Fibroblast of lung (primary cell): ENCODE measurements at regions not wholly inside any gene's neighbourhood (a gene's known extent, or its start where the extent isn't known, plus 50 kb on each side); places are given as distances from the start of the nearest gene placed in this dataset.
A peak's percentile ranks its signal among the peaks of the same experiment; 100 is the strongest.

ENCODE experiments used
- DNase-seq, 2 donors: peaks; one replicate each; pipeline versions ENCODE4 v3.0.0 to v3.0.0-alpha.2; 2010; ENCODE audit warnings: low read depth in 2 of 2
- H2AFZ ChIP-seq: 2 replicates; pipeline ENCODE4 v1.5.1; 2012; ENCODE audit warnings: low read length, control low read depth, inconsistent platforms
- H3K27ac ChIP-seq: 2 replicates; pipeline ENCODE4 v1.5.1; 2011; ENCODE audit warnings: low read length, control low read depth; ENCODE audit not compliant: insufficient read depth
- H3K27me3 ChIP-seq: 2 replicates; pipeline ENCODE4 v1.5.1; 2011; ENCODE audit warnings: mild to moderate bottlenecking, low read length; ENCODE audit not compliant: control insufficient read depth, insufficient read depth
- H3K36me3 ChIP-seq: 2 replicates; pipeline ENCODE4 v1.5.1; 2011; ENCODE audit warnings: low read length; ENCODE audit not compliant: control insufficient read depth, insufficient read depth
- H3K4me1 ChIP-seq: 2 replicates; pipeline ENCODE4 v1.5.1; 2011; ENCODE audit warnings: low read length; ENCODE audit not compliant: control insufficient read depth, insufficient read depth; ENCODE audit errors: extremely low read depth
- H3K4me2 ChIP-seq: 2 replicates; pipeline ENCODE4 v1.5.1; 2011; ENCODE audit warnings: low read length, control low read depth; ENCODE audit not compliant: insufficient read depth; ENCODE audit errors: extremely low read depth
- H3K4me3 ChIP-seq, 4 experiments: fragments of 200-600 bp in 1 of 4; sonication (generic) in 1 of 4; replicated peaks in 1 of 4; 2 replicates each; pipeline ENCODE4 v1.5.1; 2011 to 2016; ENCODE audit warnings: low read length in 4 of 4, low read depth in 3 of 4, mild to moderate bottlenecking in 3 of 4, control low read depth in 2 of 4, inconsistent platforms in 1 of 4, mixed read lengths in 1 of 4; ENCODE audit not compliant: insufficient read depth in 1 of 4; ENCODE audit errors: control extremely low read depth in 1 of 4
- H3K79me2 ChIP-seq: 2 replicates; pipeline ENCODE4 v1.5.1; 2012; ENCODE audit warnings: mild to moderate bottlenecking, low read length, inconsistent platforms; ENCODE audit not compliant: control insufficient read depth, insufficient read depth
- H3K9ac ChIP-seq: 2 replicates; pipeline ENCODE4 v1.5.1; 2011; ENCODE audit warnings: mild to moderate bottlenecking, low read length, control low read depth; ENCODE audit not compliant: insufficient read depth
- H3K9me3 ChIP-seq: 2 replicates; pipeline ENCODE4 v1.5.1; 2012; ENCODE audit warnings: low read depth, low read length; ENCODE audit not compliant: control insufficient read depth, insufficient read depth
- H4K20me1 ChIP-seq: 2 replicates; pipeline ENCODE4 v1.5.1; 2011; ENCODE audit warnings: low read length; ENCODE audit not compliant: control insufficient read depth, insufficient read depth; ENCODE audit errors: extremely low read depth
- CTCF ChIP-seq, 2 donors: IDR thresholded peaks in 1 of 2; conservative IDR thresholded peaks in 1 of 2; 1 replicate in 1 of 2; 2 replicates in 1 of 2; pipeline ENCODE4 v1.5.1; 2011 to 2012; ENCODE audit warnings: low read length in 2 of 2, control low read depth in 1 of 2, inconsistent platforms in 1 of 2, low read depth in 1 of 2, mild to moderate bottlenecking in 1 of 2
- EZH2 ChIP-seq: IDR thresholded peaks from 2 replicates; pipeline ENCODE4 v1.5.1; 2012; ENCODE audit warnings: low read length, control low read depth, mild to moderate bottlenecking; ENCODE audit errors: missing control alignments

DNA sequence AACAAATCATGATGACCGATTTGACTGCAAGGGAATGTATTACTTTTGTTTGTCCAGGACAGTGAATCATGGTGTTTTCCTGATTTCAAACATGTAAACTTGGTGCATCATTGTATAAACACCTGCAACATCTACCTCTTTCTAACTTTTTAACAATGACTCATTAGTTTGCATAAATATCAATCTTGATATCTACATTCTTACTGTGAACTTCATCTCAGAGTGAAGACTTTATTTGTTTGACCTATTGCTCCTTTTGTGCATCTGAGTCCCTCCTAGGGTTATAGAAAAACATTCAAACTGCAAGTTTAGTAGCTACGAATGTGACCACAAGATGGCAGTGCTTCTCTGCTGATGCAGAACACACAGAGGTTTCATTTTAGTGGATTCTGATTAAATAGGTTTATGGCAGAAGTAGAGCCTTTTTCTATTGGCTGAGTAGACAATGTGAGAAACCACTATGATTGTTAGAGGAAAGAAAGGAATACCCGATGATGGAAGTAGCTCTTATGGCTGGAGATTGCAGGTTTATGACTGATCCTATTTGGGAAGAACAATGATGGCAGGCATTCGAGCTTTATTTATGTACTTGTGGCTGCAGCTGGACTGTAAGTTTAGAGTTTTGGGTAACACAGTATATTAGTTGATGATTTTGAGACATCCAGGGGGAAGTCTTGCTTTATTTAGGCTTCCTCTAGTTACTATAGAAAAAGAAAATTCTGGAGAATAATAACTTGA lies 244.2 kb upstream of the OR4E1 start:
- H3K36me3 ChIP-seq: no peaks in the 10 kb centered on the region
- TF ChIP-seq EZH2 (no peak), CTCF (conservative IDR thresholded peaks at IDR 0.05 in 1 of 2, IDR thresholded peaks at IDR 0.05 in 1 of 2; ENCODE audit: low read depth in 1 of 2, low read length in 2 of 2) (peak; percentile 73 to 84)
- no peaks in the 10 kb centered on the region for H4K20me1 ChIP-seq
- H3K4me2 ChIP-seq: peak overlapping the region; percentile 64
- no peaks in the 10 kb centered on the region for H3K79me2 ChIP-seq
- no peak overlapping the region for H3K27ac ChIP-seq
- H3K27me3 ChIP-seq: no peaks in the 10 kb centered on the region
- H3K4me1 ChIP-seq: no peaks in the 10 kb centered on the region
- DNase-seq: peak; percentile 21 to 58
- no peaks in the 10 kb centered on the region for H3K9me3 ChIP-seq
- peak overlapping the region in 1 of 4 experiments; percentile 20 for H3K4me3 ChIP-seq
- H3K9ac ChIP-seq: no peak overlapping the region
- peak overlapping the region; percentile 57 for H2AFZ ChIP-seq

- Histone ChIP-seq H2AFZ (no peak overlapping the region), H3K79me2 (no peaks in the 10 kb centered on the region), H3K27me3 (no peaks in the 10 kb centered on the region), H3K27ac (no peak overlapping the region), H3K4me1 (no peaks in the 10 kb centered on the region), H3K9me3 (no peaks in the 10 kb centered on the region), H4K20me1 (no peaks in the 10 kb centered on the region), H3K9ac (no peak overlapping the region), H3K4me2 (no peak overlapping the region), H3K4me3 (no peak overlapping the region), H3K36me3 (no peaks in the 10 kb centered on the region)
- peak in 1 of 2 donors; percentile 11 for DNase-seq
- no peak for TF ChIP-seq EZH2
- TF ChIP-seq CTCF (conservative IDR thresholded peaks at IDR 0.05 in 1 of 2, IDR thresholded peaks at IDR 0.05 in 1 of 2; ENCODE audit: low read depth in 1 of 2, low read length in 2 of 2): no peak
These were observed 242.2 kb upstream of the OR4E1 start for GRCh38 chr14:21915826-21916225.

DNA sequence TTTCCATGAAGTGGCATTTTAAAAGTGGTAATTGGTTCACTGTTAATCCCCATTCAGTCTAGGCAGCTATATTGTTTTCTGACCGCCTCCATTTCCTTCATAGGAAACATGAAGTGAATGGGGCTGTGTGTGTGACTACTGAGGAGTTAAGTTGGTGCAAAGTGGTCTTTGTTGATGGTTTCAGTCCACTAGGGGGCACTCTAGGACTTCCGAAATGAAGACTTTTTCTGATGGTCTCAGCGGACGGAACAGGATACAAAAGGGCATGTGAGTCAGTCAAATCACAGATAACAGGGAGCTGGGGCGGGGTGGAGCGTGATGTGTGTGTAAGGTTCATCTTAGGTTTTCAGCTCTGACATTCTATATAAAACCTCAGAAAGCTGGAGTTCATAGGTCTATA lies 240.1 kb upstream of the OR4E1 start:
- no peaks in the 10 kb centered on the region for H3K9me3 ChIP-seq
- H2AFZ ChIP-seq: no peak overlapping the region
- no peaks in the 10 kb centered on the region for H3K36me3 ChIP-seq
- H3K27me3 ChIP-seq: no peaks in the 10 kb centered on the region
- no peaks in the 10 kb centered on the region for H3K4me1 ChIP-seq
- no peak overlapping the region for H3K27ac ChIP-seq
- TF ChIP-seq CTCF (conservative IDR thresholded peaks at IDR 0.05 in 1 of 2, IDR thresholded peaks at IDR 0.05 in 1 of 2; ENCODE audit: low read depth in 1 of 2, low read length in 2 of 2) (peak; percentile 46 to 57), EZH2 (no peak)
- no peak overlapping the region for H3K9ac ChIP-seq
- DNase-seq: peak; percentile 15 to 65
- H3K79me2 ChIP-seq: no peaks in the 10 kb centered on the region
- H3K4me3 ChIP-seq: no peak overlapping the region
- no peak overlapping the region for H3K4me2 ChIP-seq
- no peaks in the 10 kb centered on the region for H4K20me1 ChIP-seq
